Neural cell (in vitro differentiated cells): ENCODE measurements at regions not wholly inside any gene's neighbourhood (a gene's known extent, or its start where the extent isn't known, plus 50 kb on each side); places are given as distances from the start of the nearest gene placed in this dataset.

Experiments used
- H2AFZ ChIP-seq: fragments of 200-600, 300-800 bp; sonication (generic), shearing (Covaris generic); 2 replicates; pipeline ENCODE4 v1.6.0; 2014; ENCODE audit warnings: low read depth, mild to moderate bottlenecking, antibody characterized with exemption, low read length, moderate library complexity
- H3F3A ChIP-seq: fragments of 200-600 bp; shearing (Covaris generic); 2 replicates; pipeline ENCODE4 v1.6.1; 2016; ENCODE audit warnings: mild to moderate bottlenecking, moderate library complexity, mixed read lengths, antibody characterized with exemption, low read length; ENCODE audit not compliant: insufficient read depth, poor library complexity, severe bottlenecking
- H3K27ac ChIP-seq: fragments of 200-600, 300-800 bp; sonication (generic), shearing (Covaris generic); 2 replicates; pipeline ENCODE4 v1.5.1; 2014; ENCODE audit warnings: mild to moderate bottlenecking, low read length, moderate library complexity
- H3K27me3 ChIP-seq: fragments of 300-800, 200-600 bp; sonication (generic), shearing (Covaris generic); 2 replicates; pipeline ENCODE4 v1.6.0; 2014; ENCODE audit warnings: mild to moderate bottlenecking, low read depth, low read length, moderate library complexity; ENCODE audit not compliant: insufficient read depth
- H3K36me3 ChIP-seq: fragments of 300-800, 200-600 bp; sonication (generic), shearing (Covaris generic); 2 replicates; pipeline ENCODE4 v1.5.1; 2014; ENCODE audit warnings: mild to moderate bottlenecking, antibody characterized with exemption, low read length, moderate library complexity; ENCODE audit not compliant: insufficient read depth
- H3K4me2 ChIP-seq: fragments of 300-800, 200-600 bp; sonication (generic), shearing (Covaris generic); 2 replicates; pipeline ENCODE4 v1.6.0; 2014; ENCODE audit warnings: mild to moderate bottlenecking, low read length
- H3K4me3 ChIP-seq: fragments of 300-800, 200-600 bp; sonication (generic), shearing (Covaris generic); 2 replicates; pipeline ENCODE4 v1.5.1; 2014; ENCODE audit warnings: mild to moderate bottlenecking, low read length, moderate library complexity
- H3K79me2 ChIP-seq: fragments of 200-600 bp; shearing (Covaris generic); replicated peaks from 2 replicates; pipeline ENCODE4 v1.6.0; 2014; ENCODE audit warnings: mild to moderate bottlenecking, low read length, moderate library complexity; ENCODE audit not compliant: insufficient read depth
- H3K9ac ChIP-seq: fragments of 300-800, 200-600 bp; sonication (generic), shearing (Covaris generic); 2 replicates; pipeline ENCODE4 v1.6.1; 2016; ENCODE audit warnings: mild to moderate bottlenecking, low read length, mixed read lengths
- H3K9me2 ChIP-seq: fragments of 200-600 bp; shearing (Covaris generic); 2 replicates; pipeline ENCODE4 v1.6.1; 2016; ENCODE audit warnings: mild to moderate bottlenecking, low read length, mixed read lengths; ENCODE audit not compliant: insufficient read depth
- H3K9me3 ChIP-seq: fragments of 200-600, 300-800 bp; sonication (generic), shearing (Covaris generic); 2 replicates; pipeline ENCODE4 v1.6.1; 2016; ENCODE audit warnings: mild to moderate bottlenecking, mixed run types, low read length, moderate library complexity, mixed read lengths
- H4K20me1 ChIP-seq: fragments of 200-600 bp; shearing (Covaris generic); 2 replicates; pipeline ENCODE4 v1.6.1; 2016; ENCODE audit warnings: mild to moderate bottlenecking, mixed run types; ENCODE audit not compliant: insufficient read depth
- CTCF ChIP-seq: fragments of 450-650 bp; IDR thresholded peaks from 2 replicates; pipeline ENCODE4 v1.5.1; 2014; ENCODE audit warnings: antibody characterized with exemption, mild to moderate bottlenecking, moderate library complexity; ENCODE audit not compliant: poor library complexity, severe bottlenecking
- EP300 ChIP-seq: fragments of 450-650 bp; conservative IDR thresholded peaks from 2 replicates; pipeline ENCODE4 v1.6.1; 2014; ENCODE audit warnings: antibody characterized with exemption, mild to moderate bottlenecking, moderate library complexity; ENCODE audit not compliant: poor library complexity, severe bottlenecking
- EZH2 ChIP-seq: fragments of 200-600, 300-800 bp; shearing (Covaris generic), sonication (generic); IDR thresholded peaks from 2 replicates; pipeline ENCODE4 v1.6.1; 2014; ENCODE audit warnings: antibody characterized with exemption, low read length, borderline replicate concordance, mild to moderate bottlenecking; ENCODE audit not compliant: insufficient read depth, poor library complexity, severe bottlenecking
- MXI1 ChIP-seq: fragments of 450-650 bp; conservative IDR thresholded peaks from 2 replicates; pipeline ENCODE4 v1.6.1; 2014; ENCODE audit warnings: antibody characterized with exemption, mild to moderate bottlenecking; ENCODE audit not compliant: poor library complexity, severe bottlenecking
- POLR2AphosphoS5 ChIP-seq: IDR thresholded peaks from 2 replicates; pipeline ENCODE4 v1.6.1; 2012
- RAD21 ChIP-seq: fragments of 450-650 bp; conservative IDR thresholded peaks from 2 replicates; pipeline ENCODE4 v1.6.1; 2014; ENCODE audit warnings: antibody characterized with exemption, mild to moderate bottlenecking, moderate library complexity
- SMC3 ChIP-seq: fragments of 450-650 bp; conservative IDR thresholded peaks from 2 replicates; pipeline ENCODE4 v1.6.1; 2014; ENCODE audit warnings: antibody characterized with exemption, mild to moderate bottlenecking, moderate library complexity; ENCODE audit not compliant: poor library complexity
- TAF1 ChIP-seq: IDR thresholded peaks from 2 replicates; pipeline ENCODE4 v1.6.1; 2012; ENCODE audit warnings: low read depth
- TF ChIP-seq, protein P1 (sequence below): IDR thresholded peaks from 2 replicates; pipeline ENCODE4 v1.6.1; 2012; ENCODE audit warnings: borderline replicate concordance

DNA sequence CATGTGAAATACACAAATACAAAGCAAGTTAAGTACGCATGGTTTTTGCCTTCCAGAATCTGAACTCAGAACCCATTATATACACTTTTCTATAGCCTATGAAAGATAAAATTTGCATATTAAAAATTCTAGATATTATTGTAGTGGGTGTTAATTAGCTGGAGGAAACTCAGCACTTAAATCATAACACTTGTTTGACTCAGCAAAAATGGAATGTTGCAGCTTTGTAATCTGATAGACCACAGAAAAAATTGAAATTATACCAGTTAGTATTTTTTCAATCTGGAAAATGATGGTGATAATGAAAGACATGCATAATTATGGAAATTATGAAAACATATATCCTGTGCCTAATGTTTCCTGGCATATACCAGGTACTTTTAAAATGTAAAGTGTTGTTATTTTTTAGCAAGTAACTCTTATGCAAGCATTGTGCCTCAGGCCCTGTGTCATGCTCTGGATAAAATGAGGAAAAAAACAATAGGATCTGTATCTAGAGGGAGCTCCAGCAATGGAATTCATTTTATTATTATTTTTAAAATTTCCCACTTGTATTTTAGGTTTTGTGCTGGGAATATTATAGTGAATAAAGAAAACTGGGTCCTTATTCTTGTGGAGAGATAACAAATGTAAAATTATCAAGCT, 490.4 kb upstream of the SEMA3A start:
- TF ChIP-seq, protein P1, sequence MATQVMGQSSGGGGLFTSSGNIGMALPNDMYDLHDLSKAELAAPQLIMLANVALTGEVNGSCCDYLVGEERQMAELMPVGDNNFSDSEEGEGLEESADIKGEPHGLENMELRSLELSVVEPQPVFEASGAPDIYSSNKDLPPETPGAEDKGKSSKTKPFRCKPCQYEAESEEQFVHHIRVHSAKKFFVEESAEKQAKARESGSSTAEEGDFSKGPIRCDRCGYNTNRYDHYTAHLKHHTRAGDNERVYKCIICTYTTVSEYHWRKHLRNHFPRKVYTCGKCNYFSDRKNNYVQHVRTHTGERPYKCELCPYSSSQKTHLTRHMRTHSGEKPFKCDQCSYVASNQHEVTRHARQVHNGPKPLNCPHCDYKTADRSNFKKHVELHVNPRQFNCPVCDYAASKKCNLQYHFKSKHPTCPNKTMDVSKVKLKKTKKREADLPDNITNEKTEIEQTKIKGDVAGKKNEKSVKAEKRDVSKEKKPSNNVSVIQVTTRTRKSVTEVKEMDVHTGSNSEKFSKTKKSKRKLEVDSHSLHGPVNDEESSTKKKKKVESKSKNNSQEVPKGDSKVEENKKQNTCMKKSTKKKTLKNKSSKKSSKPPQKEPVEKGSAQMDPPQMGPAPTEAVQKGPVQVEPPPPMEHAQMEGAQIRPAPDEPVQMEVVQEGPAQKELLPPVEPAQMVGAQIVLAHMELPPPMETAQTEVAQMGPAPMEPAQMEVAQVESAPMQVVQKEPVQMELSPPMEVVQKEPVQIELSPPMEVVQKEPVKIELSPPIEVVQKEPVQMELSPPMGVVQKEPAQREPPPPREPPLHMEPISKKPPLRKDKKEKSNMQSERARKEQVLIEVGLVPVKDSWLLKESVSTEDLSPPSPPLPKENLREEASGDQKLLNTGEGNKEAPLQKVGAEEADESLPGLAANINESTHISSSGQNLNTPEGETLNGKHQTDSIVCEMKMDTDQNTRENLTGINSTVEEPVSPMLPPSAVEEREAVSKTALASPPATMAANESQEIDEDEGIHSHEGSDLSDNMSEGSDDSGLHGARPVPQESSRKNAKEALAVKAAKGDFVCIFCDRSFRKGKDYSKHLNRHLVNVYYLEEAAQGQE = no peak
- Histone ChIP-seq H3K79me2 (no peaks in the 10 kb centered on the region), H3K27ac (no peak overlapping the region), H3K4me2 (no peak overlapping the region), H3K9ac (no peak overlapping the region), H3K27me3 (no peaks in the 10 kb centered on the region), H3K9me3 (no peaks in the 10 kb centered on the region), H4K20me1 (no peaks in the 10 kb centered on the region), H3K9me2 (no peaks in the 10 kb centered on the region), H3F3A (no peaks in the 10 kb centered on the region), H2AFZ (no peak overlapping the region), H3K36me3 (no peaks in the 10 kb centered on the region), H3K4me3 (no peak overlapping the region)

DNA sequence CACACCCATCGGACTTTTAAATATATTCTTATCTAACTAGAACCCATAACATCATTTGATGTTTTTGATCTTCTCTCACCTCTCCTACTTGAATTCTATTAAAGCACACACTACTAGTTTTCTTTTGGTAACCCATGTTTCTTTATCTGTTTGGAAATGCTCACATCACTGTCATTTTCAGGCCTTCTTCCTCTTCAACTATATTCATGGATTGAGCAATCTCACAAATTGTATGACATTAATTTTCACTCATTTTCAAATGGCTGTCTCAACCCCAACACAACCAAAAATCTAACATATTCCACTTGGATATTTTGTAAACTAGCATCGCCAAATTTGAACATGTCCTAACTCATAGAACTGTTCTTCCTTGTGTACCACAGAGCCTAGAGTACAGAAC, 488.0 kb upstream of the SEMA3A start:
- no peaks in the 10 kb centered on the region for H3K9me3 ChIP-seq
- H3K79me2 ChIP-seq = no peaks in the 10 kb centered on the region
- H3K9ac ChIP-seq = no peak overlapping the region
- H3K27ac ChIP-seq = no peak overlapping the region
- no peak for TF ChIP-seq POLR2AphosphoS5
- no peak for TF ChIP-seq SMC3
- TF ChIP-seq MXI1 = no peak
- TF ChIP-seq CTCF = no peak
- TF ChIP-seq RAD21 = no peak
- TF ChIP-seq, protein P1 = no peak
- no peak for TF ChIP-seq EZH2
- no peak for TF ChIP-seq TAF1
- TF ChIP-seq EP300 = no peak
- no peaks in the 10 kb centered on the region for H3K27me3 ChIP-seq
- H3F3A ChIP-seq = no peaks in the 10 kb centered on the region
- no peak overlapping the region for H2AFZ ChIP-seq
- no peaks in the 10 kb centered on the region for H3K36me3 ChIP-seq
- H3K9me2 ChIP-seq = no peaks in the 10 kb centered on the region
- H4K20me1 ChIP-seq = no peaks in the 10 kb centered on the region
- no peak overlapping the region for H3K4me3 ChIP-seq
- no peak overlapping the region for H3K4me2 ChIP-seq
